Spleen (tissue), 11 donors: ENCODE measurements at regions not wholly inside any gene's neighbourhood (a gene's known extent, or its start where the extent isn't known, plus 50 kb on each side); places are given as distances from the start of the nearest gene placed in this dataset.

Source experiments
- DNase-seq: peaks from one replicate; pipeline ENCODE4 v3.0.0-alpha.2; 2020
- H3K27ac ChIP-seq, 8 donors: fragments of 200-600 bp; sonication (generic) in 7 of 8; 1 replicate in 4 of 8; 2 replicates in 4 of 8; pipeline versions ENCODE4 v1.5.0 to v1.8.0; 2016 to 2021; ENCODE audit warnings: inconsistent platforms in 4 of 8, mild to moderate bottlenecking in 4 of 8, moderate library complexity in 1 of 8
- H3K27me3 ChIP-seq, 7 donors: fragments of 200-600 bp; sonication (generic) in 6 of 7; replicated peaks in 1 of 7; 1 replicate in 4 of 7; 2 replicates in 3 of 7; pipeline versions ENCODE4 v1.5.0 to v1.8.0; 2016 to 2021; ENCODE audit warnings: inconsistent platforms in 3 of 7, mild to moderate bottlenecking in 1 of 7
- H3K36me3 ChIP-seq, 6 donors: fragments of 200-600 bp; sonication (generic) in 5 of 6; 1 replicate in 4 of 6; 2 replicates in 2 of 6; pipeline versions ENCODE4 v1.5.0 to v1.8.0; 2016 to 2021; ENCODE audit warnings: inconsistent platforms in 2 of 6
- H3K4me1 ChIP-seq, 6 donors: fragments of 200-600 bp; sonication (generic) in 5 of 6; 1 replicate in 3 of 6; 2 replicates in 3 of 6; pipeline versions ENCODE4 v1.5.0 to v1.8.0; 2016 to 2021; ENCODE audit warnings: inconsistent platforms in 3 of 6
- H3K4me3 ChIP-seq, 8 donors: fragments of 200-600 bp; sonication (generic) in 7 of 8; 1 replicate in 4 of 8; 2 replicates in 4 of 8; pipeline versions ENCODE4 v1.5.0 to v1.8.0; 2016 to 2021; ENCODE audit warnings: inconsistent platforms in 4 of 8, mild to moderate bottlenecking in 4 of 8, moderate library complexity in 2 of 8
- H3K9me3 ChIP-seq, 8 donors: fragments of 200-600 bp; sonication (generic) in 7 of 8; 1 replicate in 4 of 8; 2 replicates in 4 of 8; pipeline versions ENCODE4 v1.5.0 to v1.8.0; 2016 to 2021; ENCODE audit warnings: inconsistent platforms in 4 of 8
- POLR2A ChIP-seq, 3 donors: fragments of 450-650 bp; IDR thresholded peaks; one replicate each; pipeline ENCODE4 v1.5.1; 2017; ENCODE audit warnings: antibody characterized with exemption in 3 of 3, mild to moderate bottlenecking in 1 of 3
- POLR2AphosphoS5 ChIP-seq, 3 donors: sonication (generic); formaldehyde crosslinking; IDR thresholded peaks; one replicate each; pipeline ENCODE4 v1.5.1; 2017; ENCODE audit warnings: antibody characterized with exemption in 3 of 3
- WGBS, 5 donors: extraction: QIAGEN DNeasy Blood & Tissue Kit in 3 of 5; methylation state at CpG; one replicate each; pipeline versions ENCODE4 v1.1.5 to v1.1.7; 2013 to 2018; 5-methylcytosine and 5-hydroxymethylcytosine counted together
- intact Hi-C: fragments of 100-400 bp; cut with DNase I; formaldehyde crosslinking; loops from one replicate; pipeline ENCODE4 v1.15.0; 2023; ENCODE audit warnings: low total_unique reads
- small RNA-seq, 4 donors: library from RNA; depleted of rRNA; stranded (forward); fragments of <200 nt; gene quantifications; one replicate each; pipeline ENCODE3, GENCODE V24; 2016
- TF ChIP-seq, protein P1 (sequence below), 11 experiments: fragments of 200-600 bp in 7 of 11; fragments of 450-650 bp in 4 of 11; sonication (generic) in 4 of 11; IDR thresholded peaks in 8 of 11; conservative IDR thresholded peaks in 3 of 11; 1 replicate in 7 of 11; 2 replicates in 4 of 11; pipeline versions ENCODE4 v1.4.0 to v1.8.0; 2016 to 2021; ENCODE audit warnings: antibody characterized with exemption in 11 of 11, inconsistent platforms in 4 of 11, mild to moderate bottlenecking in 1 of 11
- donor health status: healthy with polysubstance abuse.
- donor health status: DM: no; HTN: no; CAD: no; lungs with moderate emphysema.
- donor health status: DM: no; HTN: no; CAD: no.
- donor health status: Bipolar disorder and iron deficiency.
- donor health status: healthy.
- donor health status: DM: no; HTN: no; CAD: no.
- donor health status: DM: yes; HTN: yes; CAD: no.

DNA sequence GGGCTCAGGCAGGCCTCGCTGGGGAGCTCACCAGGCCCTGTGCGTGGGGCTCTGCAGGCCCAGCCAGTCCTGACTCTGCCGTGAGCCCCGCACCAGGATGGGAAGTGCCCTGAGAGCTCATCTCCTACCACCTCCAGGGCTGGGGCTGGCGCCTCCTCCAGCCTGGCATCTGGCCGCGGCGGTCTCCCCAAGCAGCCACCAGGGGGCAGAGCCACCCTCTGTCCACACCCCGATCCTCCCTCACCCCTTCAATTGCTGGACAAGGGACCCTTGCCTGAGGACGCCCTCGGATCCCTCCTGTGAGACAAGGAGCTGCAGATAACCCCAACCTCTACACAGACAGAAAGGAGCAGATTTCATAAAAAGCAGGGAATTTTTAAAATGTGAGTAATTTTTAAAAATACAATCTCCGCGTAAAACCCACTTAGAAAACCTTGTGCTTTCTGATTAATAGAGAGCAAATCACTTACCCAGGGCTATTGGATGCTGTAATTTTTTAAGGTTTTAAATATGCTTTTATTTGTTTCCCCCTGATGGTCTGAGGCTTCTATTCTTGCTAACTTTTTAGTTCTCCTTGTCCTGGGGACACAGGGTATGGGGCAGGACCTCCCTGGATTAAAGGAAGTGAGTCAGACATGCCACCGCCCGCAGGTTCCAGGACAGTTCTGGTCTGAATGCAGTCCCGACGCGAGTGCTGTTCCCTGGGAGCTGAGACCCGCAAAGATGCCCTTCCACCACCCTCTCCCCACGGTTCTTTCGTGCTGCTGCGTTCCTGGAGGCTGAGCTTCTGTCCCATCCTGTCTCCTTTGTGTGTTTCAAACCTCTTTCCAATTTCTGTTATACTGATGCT, 52.3 kb upstream of the CHRNA7 start:
- Histone ChIP-seq H3K4me1 (peaks cover 0 to 21% (median 8%) of the 10 kb centered on the region in 6 donors), H3K36me3 (no peaks in the 10 kb centered on the region), H3K9me3 (no peaks in the 10 kb centered on the region), H3K27ac (no peak overlapping the region), H3K4me3 (peak overlapping the region in 1 of 8 donors; percentile 21), H3K27me3 (peaks cover 0 to 39% (median 13%) of the 10 kb centered on the region in 7 donors)
- TF ChIP-seq POLR2AphosphoS5 (IDR thresholded peaks at IDR 0.05) (peak in 1 of 3 donors; percentile 27), POLR2A (IDR thresholded peaks at IDR 0.05) (no peak)
- TF ChIP-seq, protein P1, sequence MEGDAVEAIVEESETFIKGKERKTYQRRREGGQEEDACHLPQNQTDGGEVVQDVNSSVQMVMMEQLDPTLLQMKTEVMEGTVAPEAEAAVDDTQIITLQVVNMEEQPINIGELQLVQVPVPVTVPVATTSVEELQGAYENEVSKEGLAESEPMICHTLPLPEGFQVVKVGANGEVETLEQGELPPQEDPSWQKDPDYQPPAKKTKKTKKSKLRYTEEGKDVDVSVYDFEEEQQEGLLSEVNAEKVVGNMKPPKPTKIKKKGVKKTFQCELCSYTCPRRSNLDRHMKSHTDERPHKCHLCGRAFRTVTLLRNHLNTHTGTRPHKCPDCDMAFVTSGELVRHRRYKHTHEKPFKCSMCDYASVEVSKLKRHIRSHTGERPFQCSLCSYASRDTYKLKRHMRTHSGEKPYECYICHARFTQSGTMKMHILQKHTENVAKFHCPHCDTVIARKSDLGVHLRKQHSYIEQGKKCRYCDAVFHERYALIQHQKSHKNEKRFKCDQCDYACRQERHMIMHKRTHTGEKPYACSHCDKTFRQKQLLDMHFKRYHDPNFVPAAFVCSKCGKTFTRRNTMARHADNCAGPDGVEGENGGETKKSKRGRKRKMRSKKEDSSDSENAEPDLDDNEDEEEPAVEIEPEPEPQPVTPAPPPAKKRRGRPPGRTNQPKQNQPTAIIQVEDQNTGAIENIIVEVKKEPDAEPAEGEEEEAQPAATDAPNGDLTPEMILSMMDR (IDR thresholded peaks at IDR 0.05 in 8 of 11, conservative IDR thresholded peaks at IDR 0.05 in 3 of 11): peak; percentile 38 to 89 (median 85)
- intact Hi-C loops: no loop called here
- WGBS, 5 donors: 18 to 25% (median 19%) methylated on average over 19 to 22 of the region's 22 CpGs
- DNase-seq: peak; percentile 85

Small RNA genes lying in the stretch of these regions (small RNA-seq; reads per million reads assigned to genes)
- gene AC026951.2 (0 reads per million in 4 donors), gene RF00425 (0 to 0.07 (median 0) reads per million in 4 donors)
